ENCODE measurements at regions not wholly inside any gene's neighbourhood (a gene's known extent, or its start where the extent isn't known, plus 50 kb on each side); places are given as distances from the start of the nearest gene placed in this dataset.

GRCh38 chr13:84670245-84670644 lies 788.0 kb upstream of the SLITRK1 start:
- Histone ChIP-seq H3K9ac (ENCODE audit: low read depth, low read length, poor library complexity, severe bottlenecking) (no peak overlapping the region), H3K4me2 (ENCODE audit: low read depth, low read length, poor library complexity, severe bottlenecking) (no peak overlapping the region), H3K9me2 (replicated peaks; ENCODE audit: low read depth, low read length) (no peaks in the 10 kb centered on the region), H3K27me3 (ENCODE audit: insufficient read depth, low read length, poor library complexity, severe bottlenecking) (no peaks in the 10 kb centered on the region), H4K20me1 (ENCODE audit: insufficient read depth, low read length, poor library complexity, severe bottlenecking) (no peaks in the 10 kb centered on the region), H3F3A (ENCODE audit: low read depth) (no peaks in the 10 kb centered on the region), H2AFZ (ENCODE audit: low read length) (no peak overlapping the region), H3K4me1 (ENCODE audit: insufficient read depth, low read length, poor library complexity, severe bottlenecking) (no peaks in the 10 kb centered on the region), H3K4me3 (ENCODE audit: low read length, poor library complexity, severe bottlenecking) (no peak overlapping the region), H3K9me3 (ENCODE audit: insufficient read depth, low read depth, low read length) (no peaks in the 10 kb centered on the region), H3K36me3 (ENCODE audit: insufficient read depth, low read length) (no peaks in the 10 kb centered on the region), H3K79me2 (ENCODE audit: insufficient read depth, low read length) (no peaks in the 10 kb centered on the region)
- TF ChIP-seq EZH2phosphoT487 (IDR thresholded peaks at IDR 0.05; ENCODE audit: borderline replicate concordance) (no peak), CTCF (conservative IDR thresholded peaks at IDR 0.05; ENCODE audit: low read length) (no peak)

- H3K9me3 ChIP-seq (ENCODE audit: insufficient read depth, low read depth, low read length): no peaks in the 10 kb centered on the region
- H3K36me3 ChIP-seq (ENCODE audit: insufficient read depth, low read length): no peaks in the 10 kb centered on the region
- H2AFZ ChIP-seq (ENCODE audit: low read length): no peak overlapping the region
- no peaks in the 10 kb centered on the region for H3F3A ChIP-seq (ENCODE audit: low read depth)
- no peak overlapping the region for H3K9ac ChIP-seq (ENCODE audit: low read depth, low read length, poor library complexity, severe bottlenecking)
- TF ChIP-seq EZH2phosphoT487 (IDR thresholded peaks at IDR 0.05; ENCODE audit: borderline replicate concordance): no peak
- TF ChIP-seq CTCF (conservative IDR thresholded peaks at IDR 0.05; ENCODE audit: low read length): no peak
- H3K4me1 ChIP-seq (ENCODE audit: insufficient read depth, low read length, poor library complexity, severe bottlenecking): no peaks in the 10 kb centered on the region
- H3K4me3 ChIP-seq (ENCODE audit: low read length, poor library complexity, severe bottlenecking): no peak overlapping the region
- no peaks in the 10 kb centered on the region for H3K79me2 ChIP-seq (ENCODE audit: insufficient read depth, low read length)
- no peaks in the 10 kb centered on the region for H4K20me1 ChIP-seq (ENCODE audit: insufficient read depth, low read length, poor library complexity, severe bottlenecking)
- H3K9me2 ChIP-seq (replicated peaks; ENCODE audit: low read depth, low read length): no peaks in the 10 kb centered on the region
- no peak overlapping the region for H3K4me2 ChIP-seq (ENCODE audit: low read depth, low read length, poor library complexity, severe bottlenecking)
- H3K27me3 ChIP-seq (ENCODE audit: insufficient read depth, low read length, poor library complexity, severe bottlenecking): no peaks in the 10 kb centered on the region
Measured at GRCh38 chr13:84668637-84669036, 786.4 kb upstream of the SLITRK1 start.

- peak overlapping the region; percentile 18 for H3K9ac ChIP-seq (ENCODE audit: low read depth, low read length, poor library complexity, severe bottlenecking)
- no peak overlapping the region for H3K4me3 ChIP-seq (ENCODE audit: low read length, poor library complexity, severe bottlenecking)
- no peaks in the 10 kb centered on the region for H3K79me2 ChIP-seq (ENCODE audit: insufficient read depth, low read length)
- H4K20me1 ChIP-seq (ENCODE audit: insufficient read depth, low read length, poor library complexity, severe bottlenecking): no peaks in the 10 kb centered on the region
- no peaks in the 10 kb centered on the region for H3K36me3 ChIP-seq (ENCODE audit: insufficient read depth, low read length)
- no peaks in the 10 kb centered on the region for H3K9me3 ChIP-seq (ENCODE audit: insufficient read depth, low read depth, low read length)
- H3K4me2 ChIP-seq (ENCODE audit: low read depth, low read length, poor library complexity, severe bottlenecking): peak overlapping the region; percentile 38
- no peaks in the 10 kb centered on the region for H3F3A ChIP-seq (ENCODE audit: low read depth)
- no peaks in the 10 kb centered on the region for H3K9me2 ChIP-seq (replicated peaks; ENCODE audit: low read depth, low read length)
- no peak for TF ChIP-seq EZH2phosphoT487 (IDR thresholded peaks at IDR 0.05; ENCODE audit: borderline replicate concordance)
- no peak for TF ChIP-seq CTCF (conservative IDR thresholded peaks at IDR 0.05; ENCODE audit: low read length)
- no peaks in the 10 kb centered on the region for H3K27me3 ChIP-seq (ENCODE audit: insufficient read depth, low read length, poor library complexity, severe bottlenecking)
- peaks cover 11% of the 10 kb centered on the region for H3K4me1 ChIP-seq (ENCODE audit: insufficient read depth, low read length, poor library complexity, severe bottlenecking)
- H2AFZ ChIP-seq (ENCODE audit: low read length): peak overlapping the region; percentile 70
Measured at GRCh38 chr13:84662491-84662890, 780.2 kb upstream of the SLITRK1 start.
